ENCODE measurements at regions not wholly inside any gene's neighbourhood (a gene's known extent, or its start where the extent isn't known, plus 50 kb on each side); places are given as distances from the start of the nearest gene placed in this dataset.

DNA sequence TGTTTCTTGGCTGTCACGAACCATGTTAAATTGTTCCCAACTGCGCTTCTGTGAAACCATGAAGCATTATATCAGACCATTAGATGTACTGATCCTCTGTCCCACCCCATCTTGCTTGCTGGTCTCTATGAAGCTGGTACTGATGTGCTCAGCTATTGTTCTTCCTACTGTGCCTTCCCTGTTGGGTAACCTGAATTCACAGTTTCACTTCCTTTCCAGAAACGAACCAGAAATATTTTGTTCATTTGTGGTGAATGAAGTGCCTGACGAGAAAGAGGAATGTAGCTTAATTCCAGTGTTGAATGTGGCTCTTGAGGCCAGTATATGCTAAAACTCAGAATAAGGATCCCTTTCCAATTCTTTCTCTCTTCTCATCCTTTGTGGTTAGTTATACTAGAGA, 58.1 kb upstream of the SNAP91 start:
- no peak for TF ChIP-seq MXI1 (IDR thresholded peaks at IDR 0.05; ENCODE audit: borderline replicate concordance, low read depth, low read length)
- TF ChIP-seq SMC3 (IDR thresholded peaks at IDR 0.05; ENCODE audit: low read depth, low read length) = no peak
- TF ChIP-seq NFE2L2 (IDR thresholded peaks at IDR 0.05; ENCODE audit: low read depth, low read length) = no peak
- TF ChIP-seq CHD1 (IDR thresholded peaks at IDR 0.05; ENCODE audit: low read depth, low read length) = no peak
- TF ChIP-seq, protein P1, sequence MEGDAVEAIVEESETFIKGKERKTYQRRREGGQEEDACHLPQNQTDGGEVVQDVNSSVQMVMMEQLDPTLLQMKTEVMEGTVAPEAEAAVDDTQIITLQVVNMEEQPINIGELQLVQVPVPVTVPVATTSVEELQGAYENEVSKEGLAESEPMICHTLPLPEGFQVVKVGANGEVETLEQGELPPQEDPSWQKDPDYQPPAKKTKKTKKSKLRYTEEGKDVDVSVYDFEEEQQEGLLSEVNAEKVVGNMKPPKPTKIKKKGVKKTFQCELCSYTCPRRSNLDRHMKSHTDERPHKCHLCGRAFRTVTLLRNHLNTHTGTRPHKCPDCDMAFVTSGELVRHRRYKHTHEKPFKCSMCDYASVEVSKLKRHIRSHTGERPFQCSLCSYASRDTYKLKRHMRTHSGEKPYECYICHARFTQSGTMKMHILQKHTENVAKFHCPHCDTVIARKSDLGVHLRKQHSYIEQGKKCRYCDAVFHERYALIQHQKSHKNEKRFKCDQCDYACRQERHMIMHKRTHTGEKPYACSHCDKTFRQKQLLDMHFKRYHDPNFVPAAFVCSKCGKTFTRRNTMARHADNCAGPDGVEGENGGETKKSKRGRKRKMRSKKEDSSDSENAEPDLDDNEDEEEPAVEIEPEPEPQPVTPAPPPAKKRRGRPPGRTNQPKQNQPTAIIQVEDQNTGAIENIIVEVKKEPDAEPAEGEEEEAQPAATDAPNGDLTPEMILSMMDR (conservative IDR thresholded peaks at IDR 0.05; ENCODE audit: low read depth, low read length) = no peak
- TF ChIP-seq FOS (IDR thresholded peaks at IDR 0.05; ENCODE audit: low read depth, low read length) = no peak
- no peak for TF ChIP-seq BHLHE40 (IDR thresholded peaks at IDR 0.05; ENCODE audit: low read depth, low read length)
- TF ChIP-seq RAD21 (IDR thresholded peaks at IDR 0.05; ENCODE audit: low read length) = no peak
- no peak for TF ChIP-seq MAZ (IDR thresholded peaks at IDR 0.05; ENCODE audit: borderline replicate concordance, low read depth, low read length)
- TF ChIP-seq CEBPB (IDR thresholded peaks at IDR 0.05; ENCODE audit: low read depth, low read length) = no peak
- no peak for TF ChIP-seq MAFK (IDR thresholded peaks at IDR 0.05; ENCODE audit: low read depth, low read length)
- TF ChIP-seq RFX5 (IDR thresholded peaks at IDR 0.05; ENCODE audit: low read depth, low read length) = no peak
- TF ChIP-seq, protein P2, sequence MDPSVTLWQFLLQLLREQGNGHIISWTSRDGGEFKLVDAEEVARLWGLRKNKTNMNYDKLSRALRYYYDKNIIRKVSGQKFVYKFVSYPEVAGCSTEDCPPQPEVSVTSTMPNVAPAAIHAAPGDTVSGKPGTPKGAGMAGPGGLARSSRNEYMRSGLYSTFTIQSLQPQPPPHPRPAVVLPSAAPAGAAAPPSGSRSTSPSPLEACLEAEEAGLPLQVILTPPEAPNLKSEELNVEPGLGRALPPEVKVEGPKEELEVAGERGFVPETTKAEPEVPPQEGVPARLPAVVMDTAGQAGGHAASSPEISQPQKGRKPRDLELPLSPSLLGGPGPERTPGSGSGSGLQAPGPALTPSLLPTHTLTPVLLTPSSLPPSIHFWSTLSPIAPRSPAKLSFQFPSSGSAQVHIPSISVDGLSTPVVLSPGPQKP (IDR thresholded peaks at IDR 0.05; ENCODE audit: borderline replicate concordance, low read depth, low read length) = no peak
- TF ChIP-seq, protein P3, sequence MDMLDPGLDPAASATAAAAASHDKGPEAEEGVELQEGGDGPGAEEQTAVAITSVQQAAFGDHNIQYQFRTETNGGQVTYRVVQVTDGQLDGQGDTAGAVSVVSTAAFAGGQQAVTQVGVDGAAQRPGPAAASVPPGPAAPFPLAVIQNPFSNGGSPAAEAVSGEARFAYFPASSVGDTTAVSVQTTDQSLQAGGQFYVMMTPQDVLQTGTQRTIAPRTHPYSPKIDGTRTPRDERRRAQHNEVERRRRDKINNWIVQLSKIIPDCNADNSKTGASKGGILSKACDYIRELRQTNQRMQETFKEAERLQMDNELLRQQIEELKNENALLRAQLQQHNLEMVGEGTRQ (IDR thresholded peaks at IDR 0.05; ENCODE audit: low read depth, low read length) = no peak
- no peak for TF ChIP-seq RCOR1 (IDR thresholded peaks at IDR 0.05; ENCODE audit: insufficient replicate concordance, low read length)
- no peak for TF ChIP-seq POLR2A (IDR thresholded peaks at IDR 0.05; ENCODE audit: low read depth, low read length)
- H2BK20ac ChIP-seq (ENCODE audit: low read depth, low read length) = no peak overlapping the region
- CTCF ChIA-PET = interaction anchor here (0.7 kb wide), 1 partner anchor 17 kb away, joined by 3 read pairs; no protein-coding TSS in a partner anchor

More for the DNA sequence above, 58.1 kb upstream of the SNAP91 start:
- Histone ChIP-seq H3K27ac (ENCODE audit: insufficient read depth, low read length) (no peak overlapping the region), H3K9me3 (ENCODE audit: control insufficient read depth, insufficient read depth, low read length) (no peaks in the 10 kb centered on the region), H3K9me1 (ENCODE audit: insufficient read depth, low read length) (no peaks in the 10 kb centered on the region), H4K20me1 (ENCODE audit: insufficient read depth, low read length) (no peaks in the 10 kb centered on the region), H2BK120ac (ENCODE audit: low read depth, low read length) (no peak overlapping the region), H4K91ac (ENCODE audit: insufficient read depth, low read depth, low read length) (no peak overlapping the region), H2BK5ac (ENCODE audit: low read depth, low read length, poor library complexity, severe bottlenecking) (no peak overlapping the region), H3K9ac (ENCODE audit: low read depth, low read length) (no peak overlapping the region), H2BK15ac (ENCODE audit: low read depth, low read length) (no peak overlapping the region), H3K23ac (ENCODE audit: low read depth, low read length) (no peak overlapping the region), H3K14ac (replicated peaks; ENCODE audit: low read depth, low read length) (no peak overlapping the region), H2AFZ (replicated peaks; ENCODE audit: low read length, poor library complexity) (no peak overlapping the region), H3K79me1 (ENCODE audit: low read depth in 1 of 2, low read length in 2 of 2) (no peaks in the 10 kb centered on the region), H3K4me1 (ENCODE audit: control insufficient read depth, insufficient read depth, low read length) (no peaks in the 10 kb centered on the region), H3K4ac (ENCODE audit: low read depth, low read length) (no peak overlapping the region), H4K8ac (ENCODE audit: low read depth in 2 of 2, low read length in 2 of 2) (no peak overlapping the region), H3K4me3 (ENCODE audit: insufficient read depth, low read depth, low read length) (no peak overlapping the region), H3K18ac (ENCODE audit: low read depth, low read length) (no peak overlapping the region), H2AK9ac (replicated peaks; ENCODE audit: low read depth, low read length, poor library complexity) (no peak overlapping the region), H4K5ac (ENCODE audit: low read depth, low read length) (no peak overlapping the region), H3K4me2 (ENCODE audit: low read depth, low read length) (no peak overlapping the region), H3K56ac (ENCODE audit: extremely low read depth, insufficient read depth, low read length) (no peak overlapping the region; the same call in 1 of the 2 replicates), H2AK5ac (ENCODE audit: low read depth, low read length) (no peak overlapping the region), H3K36me3 (ENCODE audit: control insufficient read depth, insufficient read depth, low read length) (no peaks in the 10 kb centered on the region), H3K27me3 (ENCODE audit: control insufficient read depth, insufficient read depth, low read length) (no peaks in the 10 kb centered on the region)
- in situ Hi-C loops (cut with MboI; ENCODE audit: low sequenced_read_pairs) = no loop called here
- POLR2A ChIA-PET (ENCODE audit: unreplicated experiment) = no interaction called here
- ATAC-seq (ENCODE audit: low read depth) (no peak), DNase-seq (no peak)
- BruUV-seq (replicated peaks) = no TSS peak
- dilution Hi-C loops (cut with HindIII; ENCODE audit: low sequenced_read_pairs, unreplicated experiment) = no loop called here
- 86% methylated on average over 2 of the region's 4 CpGs; no CpG with 5 or more reads in 1 of the 2 experiments for WGBS, 2 experiments (ENCODE audit: extremely low coverage in 2 of 2, insufficient read length in 1 of 2)
- intact Hi-C loops (cut with micrococcal nuclease) = no loop called here

Data from IMR-90 (cell line).